Ovary (tissue), 3 donors: ENCODE measurements at regions not wholly inside any gene's neighbourhood (a gene's known extent, or its start where the extent isn't known, plus 50 kb on each side); places are given as distances from the start of the nearest gene placed in this dataset.

Experiments used
- CTCF ChIP-seq, 3 donors: fragments of 450-650 bp in 2 of 3; fragments of 200-600 bp in 1 of 3; IDR thresholded peaks; one replicate each; pipeline versions ENCODE4 v1.5.1 to v1.8.0; 2016 to 2022; ENCODE audit warnings: antibody characterized with exemption in 3 of 3, mild to moderate bottlenecking in 1 of 3
- EP300 ChIP-seq: sonication (generic); formaldehyde crosslinking; IDR thresholded peaks from one replicate; pipeline ENCODE4 v1.6.1; 2017; ENCODE audit warnings: antibody characterized with exemption
- POLR2A ChIP-seq: fragments of 450-650 bp; IDR thresholded peaks from one replicate; pipeline ENCODE4 v1.6.1; 2017; ENCODE audit warnings: antibody characterized with exemption, mild to moderate bottlenecking, moderate library complexity
- donor health status: DM: no; HTN: no; CAD: no.

- TF ChIP-seq CTCF (IDR thresholded peaks at IDR 0.05) (no peak), POLR2A (no peak), EP300 (no peak)
Measured at GRCh38 chr5:105940181-105940580, 1730.6 kb downstream of the EFNA5 start.
